Glomerular visceral epithelial cell (primary cell): ENCODE measurements at regions not wholly inside any gene's neighbourhood (a gene's known extent, or its start where the extent isn't known, plus 50 kb on each side); places are given as distances from the start of the nearest gene placed in this dataset.
"Not testable (repeated sequence)": the region's sequence is repeated elsewhere in the genome, so short reads cannot be mapped to it uniquely, and the experiment has no call there.

Experiments used
- DNase-seq: peaks from one replicate; pipeline ENCODE4 v3.0.0-alpha.2; 2016; ENCODE audit errors: extremely low spot score

- DNase-seq: peak; percentile 55
These were observed 483.0 kb upstream of the FSIP2 start for GRCh38 chr2:185255566-185255965.

GRCh38 chr2:185265747-185266146, 472.9 kb upstream of the FSIP2 start:
- no peak for DNase-seq

GRCh38 chr2:185268651-185269050, 470.0 kb upstream of the FSIP2 start:
- no peak for DNase-seq

GRCh38 chr2:185274718-185275484, 463.7 kb upstream of the FSIP2 start:
- no peak for DNase-seq

- not testable (repeated sequence) for DNase-seq
These were observed 462.6 kb upstream of the FSIP2 start for GRCh38 chr2:185275979-185276378.

- no peak for DNase-seq
These were observed 459.8 kb upstream of the FSIP2 start for GRCh38 chr2:185278761-185279160.

GRCh38 chr2:185279999-185280398, 458.6 kb upstream of the FSIP2 start:
- peak; percentile 26 for DNase-seq

- no peak for DNase-seq
These were observed 453.9 kb upstream of the FSIP2 start for GRCh38 chr2:185284696-185285095.

GRCh38 chr2:185290012-185290411, 448.6 kb upstream of the FSIP2 start:
- DNase-seq: not testable (repeated sequence)

GRCh38 chr2:185291035-185291647, 447.5 kb upstream of the FSIP2 start:
- DNase-seq: peak; percentile 72

GRCh38 chr2:185299867-185300266, 438.7 kb upstream of the FSIP2 start:
- no peak for DNase-seq

GRCh38 chr2:185306119-185306518, 432.5 kb upstream of the FSIP2 start:
- DNase-seq: no peak

GRCh38 chr2:185316383-185316782, 422.2 kb upstream of the FSIP2 start:
- no peak for DNase-seq

GRCh38 chr2:185318271-185318724, 420.3 kb upstream of the FSIP2 start:
- no peak for DNase-seq

- DNase-seq: no peak
These were observed 402.7 kb upstream of the FSIP2 start for GRCh38 chr2:185335879-185336278.

- no peak for DNase-seq
These were observed 401.6 kb upstream of the FSIP2 start for GRCh38 chr2:185337033-185337432.

GRCh38 chr2:185338104-185338503, 400.5 kb upstream of the FSIP2 start:
- no peak for DNase-seq

- no peak for DNase-seq
These were observed 391.2 kb upstream of the FSIP2 start for GRCh38 chr2:185347445-185347844.

- DNase-seq: no peak
These were observed 377.8 kb upstream of the FSIP2 start for GRCh38 chr2:185360776-185361175.

- DNase-seq: peak; percentile 52
These were observed 366.4 kb upstream of the FSIP2 start for GRCh38 chr2:185372188-185372587.

GRCh38 chr2:185373229-185373628, 365.4 kb upstream of the FSIP2 start:
- DNase-seq: no peak

GRCh38 chr2:185374878-185375277, 363.7 kb upstream of the FSIP2 start:
- DNase-seq: no peak

- DNase-seq: no peak
These were observed 362.9 kb upstream of the FSIP2 start for GRCh38 chr2:185375731-185376130.
